ENCODE measurements at regions not wholly inside any gene's neighbourhood (a gene's known extent, or its start where the extent isn't known, plus 50 kb on each side); places are given as distances from the start of the nearest gene placed in this dataset.

DNA sequence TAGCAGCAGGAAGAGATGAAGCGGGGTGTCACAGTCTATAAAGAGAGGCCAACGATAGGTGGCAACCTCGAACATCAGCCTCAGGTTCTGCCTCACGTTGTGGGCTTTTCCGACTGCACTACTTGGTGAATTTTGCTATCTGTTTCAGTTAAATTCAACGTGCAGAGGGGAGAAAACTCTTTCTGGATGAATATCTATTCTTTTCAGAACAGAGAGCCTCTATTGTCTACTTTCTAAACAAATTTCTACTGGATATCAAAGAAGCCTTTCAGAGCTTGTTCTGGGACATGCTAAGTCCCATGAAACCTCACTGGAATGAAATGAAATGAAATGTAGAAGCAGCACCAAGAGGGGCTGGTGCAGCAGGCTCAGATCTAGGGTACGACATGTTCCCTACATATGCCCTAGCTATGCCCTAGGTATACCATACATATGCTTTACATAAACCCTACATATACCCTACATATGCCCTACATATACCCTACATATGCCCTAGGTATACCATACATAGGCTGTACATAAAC is 116.5 kb upstream of the TRIM2 start:
- ATAC-seq (no peak), DNase-seq (no peak)
- TF ChIP-seq, protein P1, sequence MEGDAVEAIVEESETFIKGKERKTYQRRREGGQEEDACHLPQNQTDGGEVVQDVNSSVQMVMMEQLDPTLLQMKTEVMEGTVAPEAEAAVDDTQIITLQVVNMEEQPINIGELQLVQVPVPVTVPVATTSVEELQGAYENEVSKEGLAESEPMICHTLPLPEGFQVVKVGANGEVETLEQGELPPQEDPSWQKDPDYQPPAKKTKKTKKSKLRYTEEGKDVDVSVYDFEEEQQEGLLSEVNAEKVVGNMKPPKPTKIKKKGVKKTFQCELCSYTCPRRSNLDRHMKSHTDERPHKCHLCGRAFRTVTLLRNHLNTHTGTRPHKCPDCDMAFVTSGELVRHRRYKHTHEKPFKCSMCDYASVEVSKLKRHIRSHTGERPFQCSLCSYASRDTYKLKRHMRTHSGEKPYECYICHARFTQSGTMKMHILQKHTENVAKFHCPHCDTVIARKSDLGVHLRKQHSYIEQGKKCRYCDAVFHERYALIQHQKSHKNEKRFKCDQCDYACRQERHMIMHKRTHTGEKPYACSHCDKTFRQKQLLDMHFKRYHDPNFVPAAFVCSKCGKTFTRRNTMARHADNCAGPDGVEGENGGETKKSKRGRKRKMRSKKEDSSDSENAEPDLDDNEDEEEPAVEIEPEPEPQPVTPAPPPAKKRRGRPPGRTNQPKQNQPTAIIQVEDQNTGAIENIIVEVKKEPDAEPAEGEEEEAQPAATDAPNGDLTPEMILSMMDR (IDR thresholded peaks at IDR 0.05), result no peak
- no peak overlapping the region for H3K27ac ChIP-seq
- no peaks in the 10 kb centered on the region for H3K36me3 ChIP-seq
- peaks cover 3 to 22% of the 10 kb centered on the region in 2 donors for H3K4me1 ChIP-seq
- H3K9me3 ChIP-seq, result no peaks in the 10 kb centered on the region
- intact Hi-C loops (cut with DNase I), result no loop called here
- H3K4me3 ChIP-seq, result no peak overlapping the region
- H3K27me3 ChIP-seq, result no peaks in the 10 kb centered on the region

GRCh38 chr4:153089742-153090141 is 114.5 kb upstream of the TRIM2 start:
- Histone ChIP-seq H3K36me3 (no peaks in the 10 kb centered on the region), H3K4me1 (peaks cover 3 to 11% of the 10 kb centered on the region in 2 donors), H3K9me3 (no peaks in the 10 kb centered on the region), H3K27ac (no peak overlapping the region), H3K27me3 (no peaks in the 10 kb centered on the region), H3K4me3 (no peak overlapping the region)
- DNase-seq (no peak), ATAC-seq (no peak)
- TF ChIP-seq, protein P1 (IDR thresholded peaks at IDR 0.05), result no peak
- intact Hi-C loops (cut with DNase I), result no loop called here

DNA sequence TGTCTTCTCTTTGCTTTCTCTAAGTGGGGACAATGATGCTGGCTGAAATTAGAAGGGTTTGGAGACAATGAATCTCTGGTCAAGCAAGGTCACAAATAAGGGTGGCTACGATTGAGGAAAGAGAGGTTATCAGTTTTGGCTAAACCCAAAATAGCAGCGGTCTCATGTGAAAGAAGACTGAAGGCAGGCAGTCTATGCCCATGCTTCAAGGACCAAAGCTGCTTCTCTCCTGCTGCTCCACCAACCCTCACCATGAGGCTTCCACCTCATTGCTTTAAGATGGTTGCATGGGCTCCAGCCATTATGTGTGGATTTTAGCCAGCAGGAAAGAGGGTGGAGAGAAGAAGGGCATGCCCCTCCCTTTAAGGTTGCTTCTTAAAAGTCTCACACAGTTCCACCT is 114.1 kb upstream of the TRIM2 start:
- Histone ChIP-seq H3K36me3 (no peaks in the 10 kb centered on the region), H3K4me3 (no peak overlapping the region), H3K27ac (no peak overlapping the region), H3K27me3 (no peaks in the 10 kb centered on the region), H3K9me3 (no peaks in the 10 kb centered on the region), H3K4me1 (peaks cover 0 to 7% of the 10 kb centered on the region in 2 donors)
- intact Hi-C loops (cut with DNase I), result no loop called here
- no peak for DNase-seq
- TF ChIP-seq, protein P1 (IDR thresholded peaks at IDR 0.05), result no peak
- ATAC-seq, result no peak

DNA sequence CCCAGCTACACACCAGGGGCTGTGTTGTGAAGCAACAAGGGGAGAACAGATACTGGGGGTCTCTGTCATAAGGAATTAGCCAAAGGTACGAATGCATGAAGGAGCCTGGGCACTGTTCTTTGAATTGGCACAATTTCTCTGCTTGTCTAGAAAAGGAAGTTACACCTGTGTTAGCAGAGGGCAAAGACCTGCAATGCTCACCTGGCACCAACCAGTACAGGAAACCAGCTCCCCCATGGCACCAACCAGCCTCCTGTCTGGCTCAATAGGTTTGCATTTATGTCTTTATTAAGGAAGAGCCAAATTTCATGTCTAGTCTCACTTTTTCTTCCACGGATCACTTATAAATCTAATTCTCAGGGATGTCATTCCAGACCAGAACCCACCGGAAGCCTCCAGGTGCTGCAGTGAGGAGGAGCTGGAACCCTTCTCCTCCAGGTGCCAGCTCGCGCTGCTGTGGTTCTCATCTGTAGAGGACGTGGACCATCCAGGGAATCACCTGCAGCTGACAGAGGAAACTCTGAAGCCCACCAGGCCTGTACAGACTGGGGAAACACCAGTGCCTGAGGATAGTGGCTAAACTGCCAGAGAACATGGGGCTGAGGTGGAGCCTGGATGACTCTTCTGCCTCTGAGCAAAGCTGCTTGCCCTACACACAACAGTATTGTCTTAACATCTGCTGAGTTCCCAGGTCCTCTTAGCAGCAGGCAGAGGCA is 113.4 kb upstream of the TRIM2 start:
- no peaks in the 10 kb centered on the region for H3K36me3 ChIP-seq
- ATAC-seq, result no peak

DNA sequence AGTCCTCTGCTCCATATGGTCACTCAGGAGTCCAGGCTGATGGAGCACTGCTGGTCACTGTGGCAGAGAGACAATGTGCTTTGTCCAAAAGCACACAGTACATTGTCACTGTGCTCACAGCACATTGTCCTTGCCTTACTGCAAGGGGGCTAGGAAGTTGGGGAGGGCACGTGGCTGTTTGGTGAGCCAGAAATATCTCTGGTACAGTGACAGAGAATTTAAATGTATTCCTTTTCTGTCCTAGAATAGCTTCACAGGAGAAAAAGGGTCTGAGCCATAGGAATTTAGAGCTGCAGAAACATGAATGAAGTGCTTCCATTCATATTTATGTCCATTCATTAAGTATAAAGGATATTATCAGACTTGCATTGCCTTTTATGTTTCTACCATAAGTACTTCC is 110.8 kb upstream of the TRIM2 start:
- Histone ChIP-seq H3K27me3 (no peaks in the 10 kb centered on the region), H3K4me3 (no peak overlapping the region), H3K36me3 (no peaks in the 10 kb centered on the region), H3K9me3 (no peaks in the 10 kb centered on the region), H3K27ac (no peak overlapping the region), H3K4me1 (no peaks in the 10 kb centered on the region)
- ATAC-seq, result no peak
- TF ChIP-seq, protein P1 (IDR thresholded peaks at IDR 0.05), result no peak
- intact Hi-C loops (cut with DNase I), result no loop called here
- no peak for DNase-seq

More for the DNA sequence above, 113.4 kb upstream of the TRIM2 start:
- no peak for DNase-seq
- Histone ChIP-seq H3K4me1 (peaks cover 0 to under 1% of the 10 kb centered on the region in 2 donors), H3K4me3 (no peak overlapping the region), H3K27me3 (no peaks in the 10 kb centered on the region), H3K9me3 (no peaks in the 10 kb centered on the region), H3K27ac (no peak overlapping the region)
- TF ChIP-seq, protein P1 (IDR thresholded peaks at IDR 0.05), result no peak
- intact Hi-C loops (cut with DNase I), result no loop called here

Data from left lung (tissue), 4 donors.